ENCODE measurements at regions not wholly inside any gene's neighbourhood (a gene's known extent, or its start where the extent isn't known, plus 50 kb on each side); places are given as distances from the start of the nearest gene placed in this dataset.

DNA sequence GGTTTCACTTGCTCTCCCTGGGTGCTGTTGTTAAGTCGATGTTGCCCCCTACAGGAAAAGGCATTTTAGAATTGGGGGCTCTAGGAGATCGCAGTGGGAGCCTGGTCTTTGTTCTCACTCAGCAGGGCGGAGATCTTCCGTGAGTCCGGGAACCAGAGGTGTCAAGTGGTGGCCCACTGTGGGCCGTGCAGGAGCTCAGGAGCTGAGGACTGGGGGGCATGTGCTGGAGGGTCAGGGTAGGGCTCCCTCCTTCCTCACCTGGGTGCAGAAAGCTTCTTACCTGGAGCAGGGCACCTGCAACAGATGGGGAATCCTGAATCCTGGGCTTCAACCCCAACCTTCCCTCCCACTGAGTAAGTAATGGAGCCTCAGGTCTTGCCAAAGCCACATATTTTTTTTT lies 392.7 kb downstream of the NPHP4 start:
- TF ChIP-seq CTCF (IDR thresholded peaks at IDR 0.05) (no peak), POLR2A (IDR thresholded peaks at IDR 0.05) (no peak)

All from body of pancreas (tissue), 4 donors.